ENCODE measurements at regions not wholly inside any gene's neighbourhood (a gene's known extent, or its start where the extent isn't known, plus 50 kb on each side); places are given as distances from the start of the nearest gene placed in this dataset.

GRCh38 chr16:55046513-55046912, 115.8 kb downstream of the IRX5 start:
- TF ChIP-seq RFX5 (IDR thresholded peaks at IDR 0.05; ENCODE audit: low read length) (no peak), CTCF (IDR thresholded peaks at IDR 0.05) (no peak), SIN3A (IDR thresholded peaks at IDR 0.05; ENCODE audit: borderline replicate concordance, low read depth, low read length) (no peak), EP300 (IDR thresholded peaks at IDR 0.05; ENCODE audit: borderline replicate concordance in 1 of 2, low read depth in 1 of 2, low read length in 1 of 2) (no peak), EZH2phosphoT487 (IDR thresholded peaks at IDR 0.05; ENCODE audit: borderline replicate concordance, low read depth) (no peak), FOXM1 (IDR thresholded peaks at IDR 0.05; ENCODE audit: low read depth) (no peak), SMC3 (IDR thresholded peaks at IDR 0.05; ENCODE audit: low read depth, low read length) (no peak), MEF2A (IDR thresholded peaks at IDR 0.05; ENCODE audit: borderline replicate concordance, low read depth) (no peak)

Data from SK-N-SH (cell line).